Naive thymus-derived CD8-positive, alpha-beta T cell (primary cell): ENCODE measurements at regions not wholly inside any gene's neighbourhood (a gene's known extent, or its start where the extent isn't known, plus 50 kb on each side); places are given as distances from the start of the nearest gene placed in this dataset.
A peak's percentile ranks its signal among the peaks of the same experiment; 100 is the strongest.

Source experiments
- ATAC-seq, 2 donors: fragments of 150-1000 bp; cut with Tn5 transposase in 1 of 2; sonication (Bioruptor Pico), chemical (Tn5 transposase) in 1 of 2; 1 replicate in 1 of 2; 2 replicates in 1 of 2; pipeline ENCODE4 v1.10.0; 2021; ENCODE audit warnings: mild to moderate bottlenecking in 2 of 2, moderate library complexity in 2 of 2
- POLR2A ChIA-PET: fragments of 350-600 bp; sonication (Branson Sonifier 250); formaldehyde crosslinking; loops from one replicate; lab custom pipeline; 2021; ENCODE audit warnings: antibody characterized with exemption; lab: Charles Lee
- DNase-seq, 10 donors: peaks; one replicate each; pipeline versions ENCODE4 v3.0.0 to v3.0.0-alpha.2; 2020 to 2022
- H3K27ac Mint-ChIP-seq, 10 donors: one replicate each; pipeline ENCODE4 v1.8.0; 2020 to 2022; ENCODE audit warnings: mild to moderate bottlenecking in 10 of 10, mixed read lengths in 10 of 10, moderate library complexity in 4 of 10, inconsistent platforms in 1 of 10
- H3K27me3 Mint-ChIP-seq, 5 donors: one replicate each; pipeline ENCODE4 v1.8.0; 2021 to 2022; ENCODE audit warnings: mixed read lengths in 5 of 5
- H3K36me3 Mint-ChIP-seq, 3 donors: one replicate each; pipeline ENCODE4 v1.8.0; 2020 to 2022; ENCODE audit warnings: mixed read lengths in 3 of 3, mild to moderate bottlenecking in 2 of 3, inconsistent platforms in 1 of 3
- H3K4me1 Mint-ChIP-seq, 4 donors: one replicate each; pipeline ENCODE4 v1.8.0; 2021 to 2022; ENCODE audit warnings: mixed read lengths in 4 of 4
- H3K4me3 Mint-ChIP-seq, 10 donors: one replicate each; pipeline ENCODE4 v1.8.0; 2020 to 2022; ENCODE audit warnings: mild to moderate bottlenecking in 10 of 10, mixed read lengths in 10 of 10, moderate library complexity in 6 of 10, inconsistent platforms in 1 of 10
- H3K9me3 Mint-ChIP-seq, 9 donors: one replicate each; pipeline ENCODE4 v1.8.0; 2020 to 2022; ENCODE audit warnings: mixed read lengths in 9 of 9, mild to moderate bottlenecking in 3 of 9, inconsistent platforms in 1 of 9, moderate library complexity in 1 of 9

- POLR2A ChIA-PET, result no interaction called here
- H3K36me3 Mint-ChIP-seq, result no peaks in the 10 kb centered on the region
- H3K4me3 Mint-ChIP-seq, result no peak overlapping the region
- H3K9me3 Mint-ChIP-seq, result no peaks in the 10 kb centered on the region
- peaks cover 0 to 6% (median 0%) of the 10 kb centered on the region in 4 donors for H3K4me1 Mint-ChIP-seq
- ATAC-seq, result no peak
- DNase-seq, result no peak
- H3K27ac Mint-ChIP-seq, result no peak overlapping the region
- no peaks in the 10 kb centered on the region for H3K27me3 Mint-ChIP-seq
Measured at GRCh38 chr3:176946202-176946601, 251.1 kb downstream of the TBL1XR1 start.

DNA sequence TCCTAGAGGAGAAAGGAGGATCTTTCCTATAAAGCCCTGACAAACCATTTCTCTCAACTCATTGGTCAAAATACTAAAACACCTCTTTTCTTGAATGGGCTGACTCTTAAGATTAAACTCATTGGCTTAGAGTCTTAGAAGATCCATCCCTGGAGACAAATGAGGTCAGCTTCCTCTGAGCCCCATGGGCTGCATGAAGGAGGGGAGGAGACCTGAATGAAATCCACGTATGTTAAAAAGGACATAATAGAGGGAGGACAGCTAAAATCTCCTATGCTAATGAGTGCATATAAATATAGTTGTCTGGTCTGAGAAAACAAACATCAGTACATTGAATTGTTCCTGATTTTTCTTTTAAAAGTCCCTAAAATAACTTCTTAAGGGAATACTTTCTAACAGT is 255.0 kb downstream of the TBL1XR1 start:
- Mint-ChIP-seq H3K4me1 (no peaks in the 10 kb centered on the region), H3K36me3 (no peaks in the 10 kb centered on the region), H3K27me3 (peaks cover 0 to 4% (median 0%) of the 10 kb centered on the region in 5 donors), H3K4me3 (no peak overlapping the region), H3K27ac (no peak overlapping the region), H3K9me3 (no peaks in the 10 kb centered on the region)
- no peak for ATAC-seq
- POLR2A ChIA-PET, result no interaction called here
- DNase-seq, result no peak

GRCh38 chr3:176941689-176942088 is 255.6 kb downstream of the TBL1XR1 start:
- Mint-ChIP-seq H3K36me3 (no peaks in the 10 kb centered on the region), H3K4me3 (no peak overlapping the region), H3K9me3 (no peaks in the 10 kb centered on the region), H3K27ac (no peak overlapping the region), H3K27me3 (peaks cover 0 to 6% (median 1%) of the 10 kb centered on the region in 5 donors), H3K4me1 (no peaks in the 10 kb centered on the region)
- DNase-seq, result no peak
- no peak for ATAC-seq
- POLR2A ChIA-PET, result no interaction called here

DNA sequence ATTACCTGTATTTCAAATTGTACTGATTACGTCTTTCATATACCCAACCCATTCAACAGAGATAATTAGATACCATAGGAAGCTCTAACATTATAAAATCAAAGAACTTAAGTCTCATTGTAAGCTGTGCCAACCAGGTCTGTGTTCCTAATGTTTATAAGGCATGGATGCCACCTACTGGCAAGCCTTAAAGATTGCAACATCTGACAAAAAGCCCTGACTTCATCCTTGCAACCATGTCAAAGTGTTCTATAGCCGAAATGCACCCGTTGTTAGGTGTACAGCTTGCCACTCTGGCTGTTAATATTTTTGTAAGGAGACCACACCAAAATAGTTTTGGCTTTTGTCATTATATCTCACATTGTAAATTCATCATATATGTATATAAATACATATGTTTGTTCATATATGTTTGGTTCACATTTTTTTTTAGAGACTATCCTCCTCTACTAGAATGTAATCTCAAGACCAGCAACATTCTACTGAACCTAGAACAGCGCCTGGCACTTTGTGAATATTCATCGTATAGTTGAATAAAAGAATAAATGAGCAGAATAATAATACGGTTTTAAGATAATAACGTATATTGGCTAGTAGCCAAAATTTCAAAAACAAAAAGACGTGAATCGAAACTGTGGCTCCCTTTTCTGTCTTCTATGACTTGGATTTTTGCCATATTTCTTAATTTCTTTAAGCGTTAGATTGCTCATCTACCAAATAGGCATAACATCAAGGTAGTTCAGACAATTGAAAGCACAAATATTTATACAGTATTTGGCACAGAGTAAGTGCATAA is 258.1 kb downstream of the TBL1XR1 start:
- POLR2A ChIA-PET, result no interaction called here
- H3K4me3 Mint-ChIP-seq, result no peak overlapping the region
- no peaks in the 10 kb centered on the region for H3K36me3 Mint-ChIP-seq
- peak; percentile 63 to 70 for ATAC-seq
- H3K4me1 Mint-ChIP-seq, result peaks cover 0 to 2% (median 0%) of the 10 kb centered on the region in 4 donors
- peaks cover 0 to 8% (median 3%) of the 10 kb centered on the region in 5 donors for H3K27me3 Mint-ChIP-seq
- peaks cover 0 to 6% (median 0%) of the 10 kb centered on the region in 9 donors for H3K9me3 Mint-ChIP-seq
- peak in 8 of 10 donors; percentile 4 to 53 (median 26) for DNase-seq
- no peak overlapping the region for H3K27ac Mint-ChIP-seq

- H3K36me3 Mint-ChIP-seq, result no peaks in the 10 kb centered on the region
- ATAC-seq (no peak), DNase-seq (no peak)
- POLR2A ChIA-PET, result no interaction called here
- H3K4me1 Mint-ChIP-seq, result peaks cover 0 to 2% (median 0%) of the 10 kb centered on the region in 4 donors
- H3K27me3 Mint-ChIP-seq, result peaks cover 0 to 14% (median 4%) of the 10 kb centered on the region in 5 donors
- no peak overlapping the region for H3K4me3 Mint-ChIP-seq
- H3K27ac Mint-ChIP-seq, result no peak overlapping the region
- peaks cover 0 to 6% (median 0%) of the 10 kb centered on the region in 9 donors for H3K9me3 Mint-ChIP-seq
Measured at GRCh38 chr3:176937994-176938393, 259.3 kb downstream of the TBL1XR1 start.

- DNase-seq, result no peak
- H3K4me3 Mint-ChIP-seq, result no peak overlapping the region
- ATAC-seq, result no peak
- H3K27ac Mint-ChIP-seq, result no peak overlapping the region
- peaks cover 0 to 14% (median 4%) of the 10 kb centered on the region in 5 donors for H3K27me3 Mint-ChIP-seq
- H3K4me1 Mint-ChIP-seq, result peaks cover 0 to 2% (median 0%) of the 10 kb centered on the region in 4 donors
- H3K9me3 Mint-ChIP-seq, result peaks cover 0 to 6% (median 0%) of the 10 kb centered on the region in 9 donors
- POLR2A ChIA-PET, result no interaction called here
- no peaks in the 10 kb centered on the region for H3K36me3 Mint-ChIP-seq
Measured at GRCh38 chr3:176937541-176937940, 259.7 kb downstream of the TBL1XR1 start.

GRCh38 chr3:176935194-176935888 is 261.9 kb downstream of the TBL1XR1 start:
- H3K36me3 Mint-ChIP-seq, result no peaks in the 10 kb centered on the region
- peaks cover 0 to 2% (median 0%) of the 10 kb centered on the region in 4 donors for H3K4me1 Mint-ChIP-seq
- no peak overlapping the region for H3K27ac Mint-ChIP-seq
- ATAC-seq, result no peak
- POLR2A ChIA-PET, result no interaction called here
- H3K4me3 Mint-ChIP-seq, result no peak overlapping the region
- peaks cover 0 to 6% (median 0%) of the 10 kb centered on the region in 9 donors for H3K9me3 Mint-ChIP-seq
- peaks cover 0 to 11% (median 4%) of the 10 kb centered on the region in 5 donors for H3K27me3 Mint-ChIP-seq
- DNase-seq, result no peak

DNA sequence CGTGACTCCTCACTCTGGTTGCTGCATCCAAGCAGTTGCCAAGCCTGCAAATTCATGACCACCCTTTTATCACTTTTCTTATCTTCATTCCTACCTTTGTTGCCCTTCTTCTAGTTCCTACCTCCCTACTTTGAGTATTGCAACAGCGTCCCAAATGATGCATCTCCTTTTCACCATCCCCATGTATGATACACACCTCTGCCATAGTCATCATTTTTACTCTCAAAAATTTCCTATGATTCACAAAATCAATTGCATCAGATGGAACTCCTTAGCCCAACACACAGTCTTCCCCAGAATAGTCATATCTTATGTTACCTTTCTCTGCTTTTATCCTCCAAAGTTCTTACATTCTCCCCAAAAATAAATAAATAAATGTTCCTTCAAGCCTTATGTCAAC is 262.6 kb downstream of the TBL1XR1 start:
- DNase-seq, result no peak
- Mint-ChIP-seq H3K36me3 (no peaks in the 10 kb centered on the region), H3K27ac (no peak overlapping the region), H3K4me3 (no peak overlapping the region), H3K9me3 (peaks cover 0 to 6% (median 0%) of the 10 kb centered on the region in 9 donors), H3K27me3 (peaks cover 0 to 11% (median 4%) of the 10 kb centered on the region in 5 donors), H3K4me1 (peaks cover 0 to 2% (median 0%) of the 10 kb centered on the region in 4 donors)
- ATAC-seq, result no peak
- POLR2A ChIA-PET, result no interaction called here

- H3K27me3 Mint-ChIP-seq, result peaks cover 0 to 11% (median 5%) of the 10 kb centered on the region in 5 donors
- H3K4me1 Mint-ChIP-seq, result peaks cover 0 to 2% (median 0%) of the 10 kb centered on the region in 4 donors
- POLR2A ChIA-PET, result no interaction called here
Measured at GRCh38 chr3:176933704-176934103, 263.6 kb downstream of the TBL1XR1 start.

DNA sequence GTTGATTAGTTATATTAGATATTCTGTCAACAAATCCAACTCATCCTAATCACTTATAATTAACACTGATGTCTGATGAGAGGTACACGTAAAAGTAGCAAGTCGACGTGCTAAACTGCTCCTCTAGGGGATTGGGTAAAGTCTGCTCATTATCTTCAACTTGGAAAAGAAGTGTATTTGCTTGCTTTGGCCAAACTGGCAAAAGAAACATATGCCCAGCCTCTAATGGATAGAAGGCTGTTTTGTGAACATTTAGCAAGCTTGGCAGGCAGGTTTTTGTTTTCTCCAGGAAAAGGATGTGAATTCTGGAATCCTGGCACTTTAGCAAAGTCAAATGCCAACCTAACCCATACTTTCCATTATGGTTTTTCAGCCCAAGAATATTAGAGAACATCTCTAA is 264.8 kb downstream of the TBL1XR1 start:
- POLR2A ChIA-PET, result no interaction called here
- ATAC-seq (no peak), DNase-seq (no peak)
- peaks cover 0 to 11% (median 9%) of the 10 kb centered on the region in 5 donors for H3K27me3 Mint-ChIP-seq
- H3K4me3 Mint-ChIP-seq, result no peak overlapping the region
- peaks cover 0 to 6% (median 0%) of the 10 kb centered on the region in 9 donors for H3K9me3 Mint-ChIP-seq
- H3K27ac Mint-ChIP-seq, result no peak overlapping the region
- H3K4me1 Mint-ChIP-seq, result peaks cover 0 to 2% (median 0%) of the 10 kb centered on the region in 4 donors
- H3K36me3 Mint-ChIP-seq, result no peaks in the 10 kb centered on the region

More at GRCh38 chr3:176933704-176934103, 263.6 kb downstream of the TBL1XR1 start:
- DNase-seq, result no peak
- Mint-ChIP-seq H3K27ac (no peak overlapping the region), H3K36me3 (no peaks in the 10 kb centered on the region), H3K9me3 (peaks cover 0 to 6% (median 0%) of the 10 kb centered on the region in 9 donors), H3K4me3 (no peak overlapping the region)
- no peak for ATAC-seq

GRCh38 chr3:176931991-176932390 is 265.3 kb downstream of the TBL1XR1 start:
- POLR2A ChIA-PET, result no interaction called here
- no peaks in the 10 kb centered on the region for H3K36me3 Mint-ChIP-seq
- no peak overlapping the region for H3K4me3 Mint-ChIP-seq
- peaks cover 0 to 6% (median 0%) of the 10 kb centered on the region in 9 donors for H3K9me3 Mint-ChIP-seq
- DNase-seq (no peak), ATAC-seq (no peak)
- no peak overlapping the region for H3K27ac Mint-ChIP-seq
- peaks cover 0 to 2% (median 0%) of the 10 kb centered on the region in 4 donors for H3K4me1 Mint-ChIP-seq
- H3K27me3 Mint-ChIP-seq, result peaks cover 0 to 15% (median 10%) of the 10 kb centered on the region in 5 donors

DNA sequence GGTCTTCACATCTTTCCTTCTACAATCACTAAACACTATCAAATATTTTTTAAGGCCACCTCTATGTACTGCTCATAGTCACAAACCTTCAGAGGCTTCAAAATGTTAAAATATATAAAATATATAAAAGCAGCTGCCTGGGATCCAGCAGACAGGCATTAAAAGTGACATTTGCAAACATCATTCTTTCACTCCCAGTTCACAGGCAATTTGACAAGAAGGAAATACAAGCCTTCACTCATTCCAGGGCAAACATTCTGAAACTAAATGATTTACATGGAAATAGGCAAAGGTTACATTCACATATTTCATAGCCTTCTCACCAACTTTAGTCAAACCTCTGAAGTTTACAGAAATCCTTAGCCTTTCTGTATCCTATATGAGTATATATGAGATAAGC is 266.3 kb downstream of the TBL1XR1 start:
- Mint-ChIP-seq H3K4me3 (no peak overlapping the region), H3K9me3 (peaks cover 0 to 6% (median 0%) of the 10 kb centered on the region in 9 donors), H3K27ac (no peak overlapping the region), H3K36me3 (no peaks in the 10 kb centered on the region), H3K27me3 (peaks cover 0 to 22% (median 7%) of the 10 kb centered on the region in 5 donors), H3K4me1 (peaks cover 0 to 5% (median 0%) of the 10 kb centered on the region in 4 donors)
- ATAC-seq (no peak), DNase-seq (no peak)
- POLR2A ChIA-PET, result no interaction called here

DNA sequence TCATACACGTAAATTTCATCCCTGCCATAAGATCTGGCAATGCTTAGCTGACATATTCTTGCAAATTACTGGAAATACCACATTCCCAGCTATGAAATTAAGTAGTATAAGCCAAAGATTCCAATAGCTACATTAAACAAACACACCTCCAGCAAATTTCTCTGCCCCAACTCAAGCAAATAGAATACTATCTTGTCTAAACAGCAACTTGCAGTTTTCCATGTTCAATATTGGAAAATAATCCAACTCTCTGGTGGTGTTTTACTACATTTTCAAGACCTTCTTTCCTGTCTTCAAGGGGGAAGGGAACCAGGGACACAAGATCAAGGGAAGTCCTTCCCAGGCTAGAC is 268.7 kb downstream of the TBL1XR1 start:
- Mint-ChIP-seq H3K27me3 (peaks cover 0 to 16% (median 7%) of the 10 kb centered on the region in 5 donors), H3K9me3 (peaks cover 0 to 5% (median 0%) of the 10 kb centered on the region in 9 donors), H3K4me1 (peaks cover 0 to 5% (median 0%) of the 10 kb centered on the region in 4 donors), H3K4me3 (no peak overlapping the region), H3K27ac (no peak overlapping the region), H3K36me3 (no peaks in the 10 kb centered on the region)
- DNase-seq (no peak), ATAC-seq (no peak)
- POLR2A ChIA-PET, result no interaction called here
